ENCODE measurements at regions not wholly inside any gene's neighbourhood (a gene's known extent, or its start where the extent isn't known, plus 50 kb on each side); places are given as distances from the start of the nearest gene placed in this dataset.

DNA sequence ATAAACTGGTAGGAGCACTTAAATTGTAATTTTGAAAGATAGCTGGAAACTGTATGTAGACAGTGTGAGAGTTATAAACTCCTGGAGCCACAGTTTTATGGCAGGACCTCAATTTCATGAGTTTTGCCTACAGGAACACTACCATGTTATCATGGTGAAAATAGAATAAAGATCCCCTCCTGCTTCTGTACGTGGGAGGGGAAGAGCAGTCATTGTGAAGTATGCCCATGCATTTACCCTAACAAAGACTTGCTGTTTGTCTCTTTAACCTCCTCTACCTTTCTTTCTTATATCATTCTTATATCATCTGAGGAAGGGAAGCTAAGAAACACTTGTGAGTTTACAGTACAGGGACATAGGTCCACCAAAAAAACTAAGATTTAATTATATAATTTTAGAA lies 327.0 kb downstream of the PCDH10 start:
- TF ChIP-seq, protein P1, sequence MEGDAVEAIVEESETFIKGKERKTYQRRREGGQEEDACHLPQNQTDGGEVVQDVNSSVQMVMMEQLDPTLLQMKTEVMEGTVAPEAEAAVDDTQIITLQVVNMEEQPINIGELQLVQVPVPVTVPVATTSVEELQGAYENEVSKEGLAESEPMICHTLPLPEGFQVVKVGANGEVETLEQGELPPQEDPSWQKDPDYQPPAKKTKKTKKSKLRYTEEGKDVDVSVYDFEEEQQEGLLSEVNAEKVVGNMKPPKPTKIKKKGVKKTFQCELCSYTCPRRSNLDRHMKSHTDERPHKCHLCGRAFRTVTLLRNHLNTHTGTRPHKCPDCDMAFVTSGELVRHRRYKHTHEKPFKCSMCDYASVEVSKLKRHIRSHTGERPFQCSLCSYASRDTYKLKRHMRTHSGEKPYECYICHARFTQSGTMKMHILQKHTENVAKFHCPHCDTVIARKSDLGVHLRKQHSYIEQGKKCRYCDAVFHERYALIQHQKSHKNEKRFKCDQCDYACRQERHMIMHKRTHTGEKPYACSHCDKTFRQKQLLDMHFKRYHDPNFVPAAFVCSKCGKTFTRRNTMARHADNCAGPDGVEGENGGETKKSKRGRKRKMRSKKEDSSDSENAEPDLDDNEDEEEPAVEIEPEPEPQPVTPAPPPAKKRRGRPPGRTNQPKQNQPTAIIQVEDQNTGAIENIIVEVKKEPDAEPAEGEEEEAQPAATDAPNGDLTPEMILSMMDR (conservative IDR thresholded peaks at IDR 0.05; ENCODE audit: low read depth, low read length): no peak
- TF ChIP-seq EZH2phosphoT487 (IDR thresholded peaks at IDR 0.05; ENCODE audit: borderline replicate concordance, low read length) (no peak), EZH2 (IDR thresholded peaks at IDR 0.05; ENCODE audit: low read length, unreplicated experiment) (no peak)

Measured in PC-3 (cell line).